CD4-positive, alpha-beta memory T cell (primary cell): ENCODE measurements at regions not wholly inside any gene's neighbourhood (a gene's known extent, or its start where the extent isn't known, plus 50 kb on each side); places are given as distances from the start of the nearest gene placed in this dataset.
"Not testable (repeated sequence)": the region's sequence is repeated elsewhere in the genome, so short reads cannot be mapped to it uniquely, and the experiment has no call there.

ENCODE experiments used
- CTCF ChIA-PET: fragments of 350-600 bp; sonication (Branson Sonifier 250); formaldehyde crosslinking; loops from one replicate; lab custom pipeline; 2021; ENCODE audit warnings: inconsistent platforms; ENCODE audit not compliant: partially characterized antibody; lab: Charles Lee
- POLR2A ChIA-PET: fragments of 350-600 bp; sonication (Branson Sonifier 250); formaldehyde crosslinking; loops from one replicate; lab custom pipeline; 2021; ENCODE audit not compliant: partially characterized antibody; lab: Charles Lee
- DNase-seq, 5 donors: peaks; one replicate each; pipeline versions ENCODE4 v3.0.0 to v3.0.0-alpha.2; 2020 to 2022; ENCODE audit warnings: mixed read lengths in 1 of 5
- H3K27ac ChIP-seq: one replicate; pipeline ENCODE4 v1.7.0; 2013; ENCODE audit warnings: low read depth, low read length
- H3K27me3 ChIP-seq: 2 replicates; pipeline ENCODE4 v1.7.0; 2013; ENCODE audit warnings: mild to moderate bottlenecking, low read length, moderate library complexity; ENCODE audit not compliant: insufficient read depth
- H3K36me3 ChIP-seq: 2 replicates; pipeline ENCODE4 v1.7.0; 2013; ENCODE audit warnings: mild to moderate bottlenecking, low read length, moderate library complexity; ENCODE audit not compliant: insufficient read depth
- H3K4me1 ChIP-seq: 2 replicates; pipeline ENCODE4 v1.7.0; 2013; ENCODE audit warnings: mild to moderate bottlenecking, low read length, moderate library complexity; ENCODE audit not compliant: insufficient read depth
- H3K4me3 ChIP-seq, 2 donors: one replicate each; pipeline ENCODE4 v1.7.0; 2013; ENCODE audit warnings: low read length in 2 of 2, mild to moderate bottlenecking in 1 of 2
- H3K9me3 ChIP-seq, 2 donors: one replicate each; pipeline ENCODE4 v1.7.0; 2013; ENCODE audit warnings: low read length in 2 of 2, control low read depth in 1 of 2; ENCODE audit not compliant: control insufficient read depth in 1 of 2
- H3K27ac Mint-ChIP-seq, 7 donors: one replicate each; pipeline ENCODE4 v1.8.0; 2020 to 2021; ENCODE audit warnings: mixed read lengths in 7 of 7, mild to moderate bottlenecking in 6 of 7, inconsistent platforms in 3 of 7, moderate library complexity in 3 of 7
- H3K27me3 Mint-ChIP-seq, 2 donors: one replicate each; pipeline ENCODE4 v1.8.0; 2020 to 2021; ENCODE audit warnings: mixed read lengths in 2 of 2
- H3K36me3 Mint-ChIP-seq, 2 donors: one replicate each; pipeline ENCODE4 v1.8.0; 2020 to 2021; ENCODE audit warnings: mixed read lengths in 2 of 2, inconsistent platforms in 1 of 2, mild to moderate bottlenecking in 1 of 2
- H3K4me1 Mint-ChIP-seq, 4 donors: one replicate each; pipeline ENCODE4 v1.8.0; 2020 to 2021; ENCODE audit warnings: mixed read lengths in 4 of 4, mild to moderate bottlenecking in 1 of 4
- H3K4me3 Mint-ChIP-seq, 8 donors: one replicate each; pipeline ENCODE4 v1.8.0; 2020 to 2021; ENCODE audit warnings: mixed read lengths in 8 of 8, mild to moderate bottlenecking in 7 of 8, moderate library complexity in 6 of 8, inconsistent platforms in 3 of 8
- H3K9me3 Mint-ChIP-seq, 8 donors: one replicate each; pipeline ENCODE4 v1.8.0; 2020 to 2021; ENCODE audit warnings: mixed read lengths in 8 of 8, mild to moderate bottlenecking in 5 of 8, inconsistent platforms in 3 of 8, moderate library complexity in 1 of 8
- intact Hi-C: fragments of 100-400 bp; cut with micrococcal nuclease; formaldehyde crosslinking; loops from one replicate; pipeline ENCODE4 v1.15.1; 2023

GRCh38 chr2:95762023-95763021 lies 170.5 kb downstream of the TRIM43 start:
- H3K27ac ChIP-seq, H3K4me1 Mint-ChIP-seq, H3K4me3 ChIP-seq, H3K4me1 ChIP-seq, POLR2A ChIA-PET, H3K36me3 Mint-ChIP-seq, H3K27me3 Mint-ChIP-seq, H3K4me3 Mint-ChIP-seq, H3K27ac Mint-ChIP-seq, intact Hi-C loops, H3K36me3 ChIP-seq, H3K27me3 ChIP-seq, CTCF ChIA-PET, H3K9me3 ChIP-seq, DNase-seq, H3K9me3 Mint-ChIP-seq: not testable (repeated sequence)

- H3K9me3 ChIP-seq, H3K27ac ChIP-seq, H3K36me3 ChIP-seq, CTCF ChIA-PET, H3K27me3 Mint-ChIP-seq, H3K4me3 Mint-ChIP-seq, H3K27ac Mint-ChIP-seq, POLR2A ChIA-PET, H3K36me3 Mint-ChIP-seq, H3K4me1 ChIP-seq, DNase-seq, intact Hi-C loops, H3K4me3 ChIP-seq, H3K9me3 Mint-ChIP-seq, H3K4me1 Mint-ChIP-seq, H3K27me3 ChIP-seq: not testable (repeated sequence)
These were observed 171.3 kb downstream of the TRIM43 start for GRCh38 chr2:95763074-95763473.

- intact Hi-C loops, result not testable (repeated sequence)
These were observed 173.2 kb downstream of the TRIM43 start for GRCh38 chr2:95764966-95765365.

GRCh38 chr2:95765925-95766910 lies 174.4 kb downstream of the TRIM43 start:
- H3K4me1 ChIP-seq, H3K27ac Mint-ChIP-seq, H3K9me3 ChIP-seq, H3K36me3 ChIP-seq, H3K27me3 Mint-ChIP-seq, CTCF ChIA-PET, H3K36me3 Mint-ChIP-seq, H3K27me3 ChIP-seq, H3K4me3 Mint-ChIP-seq, DNase-seq, POLR2A ChIA-PET, H3K4me1 Mint-ChIP-seq, intact Hi-C loops, H3K9me3 Mint-ChIP-seq, H3K27ac ChIP-seq, H3K4me3 ChIP-seq: not testable (repeated sequence)

More at GRCh38 chr2:95764966-95765365, 173.2 kb downstream of the TRIM43 start:
- H3K36me3 ChIP-seq, H3K4me3 Mint-ChIP-seq, H3K27ac Mint-ChIP-seq, H3K9me3 ChIP-seq, H3K9me3 Mint-ChIP-seq, CTCF ChIA-PET, H3K36me3 Mint-ChIP-seq, POLR2A ChIA-PET, H3K4me3 ChIP-seq, DNase-seq, H3K27me3 Mint-ChIP-seq, H3K27me3 ChIP-seq, H3K4me1 ChIP-seq, H3K27ac ChIP-seq, H3K4me1 Mint-ChIP-seq: not testable (repeated sequence)

GRCh38 chr2:95767531-95767930 lies 175.7 kb downstream of the TRIM43 start:
- H3K27ac Mint-ChIP-seq, CTCF ChIA-PET: not testable (repeated sequence)

GRCh38 chr2:95767950-95768349 lies 176.1 kb downstream of the TRIM43 start:
- not testable (repeated sequence) for H3K4me1 Mint-ChIP-seq, H3K4me3 Mint-ChIP-seq

More at GRCh38 chr2:95767531-95767930, 175.7 kb downstream of the TRIM43 start:
- H3K4me1 Mint-ChIP-seq, H3K36me3 ChIP-seq, H3K4me1 ChIP-seq, H3K27me3 ChIP-seq, DNase-seq, H3K27me3 Mint-ChIP-seq, H3K9me3 Mint-ChIP-seq, H3K4me3 Mint-ChIP-seq, H3K9me3 ChIP-seq, POLR2A ChIA-PET, H3K27ac ChIP-seq, H3K4me3 ChIP-seq, H3K36me3 Mint-ChIP-seq, intact Hi-C loops: not testable (repeated sequence)

GRCh38 chr2:95769256-95769655 lies 177.5 kb downstream of the TRIM43 start:
- H3K27ac ChIP-seq, CTCF ChIA-PET, H3K27me3 Mint-ChIP-seq, H3K4me3 Mint-ChIP-seq, intact Hi-C loops, H3K4me3 ChIP-seq, H3K9me3 ChIP-seq, POLR2A ChIA-PET, H3K9me3 Mint-ChIP-seq, H3K4me1 ChIP-seq, H3K4me1 Mint-ChIP-seq, H3K36me3 Mint-ChIP-seq, DNase-seq, H3K27ac Mint-ChIP-seq, H3K36me3 ChIP-seq, H3K27me3 ChIP-seq: not testable (repeated sequence)

More at GRCh38 chr2:95767950-95768349, 176.1 kb downstream of the TRIM43 start:
- CTCF ChIA-PET, DNase-seq, H3K4me3 ChIP-seq, H3K4me1 ChIP-seq, H3K27me3 ChIP-seq, H3K27ac Mint-ChIP-seq, H3K27me3 Mint-ChIP-seq, H3K36me3 ChIP-seq, H3K9me3 Mint-ChIP-seq, POLR2A ChIA-PET, H3K36me3 Mint-ChIP-seq, H3K9me3 ChIP-seq, intact Hi-C loops, H3K27ac ChIP-seq: not testable (repeated sequence)
